Neural crest cell (in vitro differentiated cells): ENCODE measurements at regions not wholly inside any gene's neighbourhood (a gene's known extent, or its start where the extent isn't known, plus 50 kb on each side); places are given as distances from the start of the nearest gene placed in this dataset.
"Not testable (repeated sequence)": the region's sequence is repeated elsewhere in the genome, so short reads cannot be mapped to it uniquely, and the experiment has no call there.

Experiments
- DNase-seq: peaks from one replicate; pipeline ENCODE4 v3.0.0; 2021; ENCODE audit warnings: low read depth, mixed read lengths, low spot score
- H3K27ac Mint-ChIP-seq: one replicate; pipeline ENCODE4 v1.8.0; 2021; ENCODE audit warnings: mild to moderate bottlenecking, mixed read lengths; ENCODE audit not compliant: unreplicated experiment
- H3K27me3 Mint-ChIP-seq: 2 replicates; pipeline ENCODE4 v1.8.0; 2021; ENCODE audit warnings: low read depth, mild to moderate bottlenecking, mixed read lengths
- H3K36me3 Mint-ChIP-seq: 2 replicates; pipeline ENCODE4 v1.8.0; 2021; ENCODE audit warnings: low read depth, mild to moderate bottlenecking, mixed read lengths
- H3K4me1 Mint-ChIP-seq: 2 replicates; pipeline ENCODE4 v1.8.0; 2021; ENCODE audit warnings: mixed read lengths
- H3K4me3 Mint-ChIP-seq: one replicate; pipeline ENCODE4 v1.8.0; 2021; ENCODE audit warnings: mild to moderate bottlenecking, mixed read lengths
- H3K9me3 Mint-ChIP-seq: 2 replicates; pipeline ENCODE4 v1.8.0; 2021; ENCODE audit warnings: mixed read lengths
- TF ChIP-seq, protein P1 (sequence below): fragments of 200-600 bp; sonication (generic); conservative IDR thresholded peaks from 2 replicates; pipeline ENCODE4 v1.5.0; 2021; ENCODE audit warnings: antibody characterized with exemption, mild to moderate bottlenecking

DNA sequence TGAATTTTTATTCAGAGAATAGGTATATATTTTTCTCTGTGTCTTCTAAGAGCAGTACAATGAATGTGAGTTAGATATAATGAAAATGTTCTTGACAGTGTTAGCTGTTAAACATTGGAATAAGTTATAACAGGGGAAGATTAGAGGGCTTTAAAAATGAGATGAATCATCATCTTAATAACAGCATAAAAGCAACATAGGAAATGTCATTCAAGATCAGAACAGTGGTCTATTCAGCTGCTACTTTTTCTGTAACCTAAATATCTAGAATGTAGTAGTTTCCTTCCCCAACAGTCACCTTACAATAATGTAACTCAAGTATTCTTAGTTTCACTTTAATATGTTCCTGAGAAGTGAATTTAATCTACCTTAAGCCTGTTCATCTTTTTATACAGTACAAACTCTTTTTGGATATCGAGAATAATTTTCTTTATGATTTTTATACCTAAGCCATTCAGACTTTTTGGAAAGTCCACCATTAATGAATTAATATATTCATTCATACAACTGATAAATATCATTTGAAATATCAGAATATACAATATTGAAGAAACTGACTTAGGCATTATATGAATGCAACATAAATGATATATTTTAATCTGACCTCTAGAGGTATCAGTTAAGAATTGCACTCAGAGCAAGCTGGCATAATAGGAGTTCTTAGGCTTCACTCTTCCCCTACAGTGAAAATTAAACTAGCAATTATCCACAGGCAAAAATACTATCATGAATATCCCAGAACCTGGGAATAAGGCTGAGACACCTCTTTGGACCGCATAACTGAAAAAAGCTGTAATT is 66.1 kb upstream of the EDIL3 start:
- Mint-ChIP-seq H3K4me3 (no peak overlapping the region), H3K36me3 (no peaks in the 10 kb centered on the region), H3K27ac (no peak overlapping the region), H3K27me3 (no peaks in the 10 kb centered on the region), H3K4me1 (no peaks in the 10 kb centered on the region), H3K9me3 (peaks cover 5% of the 10 kb centered on the region)
- no peak for DNase-seq
- TF ChIP-seq, protein P1, sequence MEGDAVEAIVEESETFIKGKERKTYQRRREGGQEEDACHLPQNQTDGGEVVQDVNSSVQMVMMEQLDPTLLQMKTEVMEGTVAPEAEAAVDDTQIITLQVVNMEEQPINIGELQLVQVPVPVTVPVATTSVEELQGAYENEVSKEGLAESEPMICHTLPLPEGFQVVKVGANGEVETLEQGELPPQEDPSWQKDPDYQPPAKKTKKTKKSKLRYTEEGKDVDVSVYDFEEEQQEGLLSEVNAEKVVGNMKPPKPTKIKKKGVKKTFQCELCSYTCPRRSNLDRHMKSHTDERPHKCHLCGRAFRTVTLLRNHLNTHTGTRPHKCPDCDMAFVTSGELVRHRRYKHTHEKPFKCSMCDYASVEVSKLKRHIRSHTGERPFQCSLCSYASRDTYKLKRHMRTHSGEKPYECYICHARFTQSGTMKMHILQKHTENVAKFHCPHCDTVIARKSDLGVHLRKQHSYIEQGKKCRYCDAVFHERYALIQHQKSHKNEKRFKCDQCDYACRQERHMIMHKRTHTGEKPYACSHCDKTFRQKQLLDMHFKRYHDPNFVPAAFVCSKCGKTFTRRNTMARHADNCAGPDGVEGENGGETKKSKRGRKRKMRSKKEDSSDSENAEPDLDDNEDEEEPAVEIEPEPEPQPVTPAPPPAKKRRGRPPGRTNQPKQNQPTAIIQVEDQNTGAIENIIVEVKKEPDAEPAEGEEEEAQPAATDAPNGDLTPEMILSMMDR: peak; percentile 60

DNA sequence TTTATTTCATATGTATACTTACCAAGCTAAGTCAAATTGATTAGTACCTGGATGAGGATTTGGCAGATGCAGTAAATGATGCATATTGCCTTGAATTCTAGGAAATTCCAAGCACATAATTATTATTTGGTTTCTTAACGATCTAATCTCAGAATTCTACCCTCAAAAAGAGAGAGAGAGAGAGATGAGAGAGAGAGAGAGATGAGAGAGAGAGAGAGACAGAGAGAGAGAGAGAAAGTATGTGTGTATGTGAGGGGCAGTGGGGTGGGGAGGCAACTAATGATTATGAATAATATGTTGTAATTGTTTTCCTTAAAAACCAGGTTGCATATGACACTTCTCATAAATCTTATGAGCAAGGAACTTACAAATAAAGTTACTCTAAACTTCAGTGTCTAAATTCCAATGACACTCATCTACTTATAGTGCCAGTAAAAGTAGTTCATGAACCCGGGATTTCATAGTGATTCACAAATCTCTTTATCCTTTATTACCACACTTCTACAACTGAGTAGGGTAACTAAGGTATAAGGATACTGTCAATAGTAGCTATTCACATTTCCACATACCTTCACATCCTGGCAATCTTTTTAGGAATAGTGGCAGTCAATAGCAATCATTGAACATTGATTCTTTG is 60.5 kb upstream of the EDIL3 start:
- no peaks in the 10 kb centered on the region for H3K27me3 Mint-ChIP-seq
- H3K36me3 Mint-ChIP-seq: peaks cover 2% of the 10 kb centered on the region
- peaks cover 5% of the 10 kb centered on the region for H3K4me1 Mint-ChIP-seq
- no peak overlapping the region for H3K27ac Mint-ChIP-seq
- H3K4me3 Mint-ChIP-seq: no peak overlapping the region
- DNase-seq: no peak
- H3K9me3 Mint-ChIP-seq: peaks cover 11% of the 10 kb centered on the region
- TF ChIP-seq, protein P1: no peak

DNA sequence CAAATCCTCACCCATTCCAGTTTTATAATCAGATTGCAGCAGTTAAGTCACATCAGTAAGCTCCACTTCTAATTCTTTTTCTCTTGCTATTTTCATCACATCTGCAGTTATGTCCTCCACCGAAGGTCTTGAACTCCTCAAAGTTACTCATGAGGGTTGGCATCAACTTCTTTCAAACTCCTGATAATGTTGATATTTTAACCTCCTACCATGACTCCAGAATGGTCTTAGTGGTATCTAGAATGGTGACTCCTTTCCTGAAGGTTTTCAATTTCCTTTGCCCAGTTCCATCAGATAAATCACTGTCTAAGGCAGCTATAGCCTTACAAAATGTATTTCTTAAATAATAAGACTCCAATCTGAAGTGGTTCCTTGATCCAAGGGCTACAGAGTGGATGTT is 53.8 kb upstream of the EDIL3 start:
- H3K9me3 Mint-ChIP-seq: peaks cover 9% of the 10 kb centered on the region
- TF ChIP-seq, protein P1: no peak
- H3K4me1 Mint-ChIP-seq: no peaks in the 10 kb centered on the region
- no peak for DNase-seq
- H3K27me3 Mint-ChIP-seq: no peaks in the 10 kb centered on the region
- peaks cover 2% of the 10 kb centered on the region for H3K36me3 Mint-ChIP-seq
- no peak overlapping the region for H3K4me3 Mint-ChIP-seq
- H3K27ac Mint-ChIP-seq: no peak overlapping the region

DNA sequence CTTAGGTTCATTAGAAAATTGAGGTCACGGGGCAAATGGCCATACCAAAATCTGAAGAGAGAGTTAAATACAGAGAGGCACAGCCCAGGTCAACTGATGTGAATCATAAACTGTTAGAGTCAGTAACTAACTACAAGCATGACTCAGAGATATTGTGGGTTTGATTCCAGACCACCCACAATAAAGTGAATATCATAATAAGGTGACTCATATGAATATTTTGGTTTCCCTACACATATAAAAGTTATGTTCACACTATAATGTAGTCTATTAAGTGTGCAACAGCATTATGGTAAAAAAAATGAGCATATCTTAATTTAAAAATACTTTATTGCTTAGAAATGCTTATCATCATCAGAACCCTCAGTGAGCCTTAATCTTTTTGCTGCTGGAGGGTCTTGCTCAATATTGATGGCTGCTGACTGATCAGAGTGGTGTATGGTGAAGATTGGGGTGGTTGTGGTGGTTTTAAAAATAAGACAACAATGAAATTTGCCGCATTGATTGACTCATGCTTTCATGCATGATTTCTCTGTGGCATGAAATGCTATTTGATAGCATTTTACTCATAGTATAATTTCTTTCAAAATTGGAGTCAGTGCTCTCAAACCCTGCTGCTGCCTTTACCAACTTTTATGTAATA is 53.1 kb upstream of the EDIL3 start:
- no peaks in the 10 kb centered on the region for H3K27me3 Mint-ChIP-seq
- H3K36me3 Mint-ChIP-seq: peaks cover 2% of the 10 kb centered on the region
- H3K27ac Mint-ChIP-seq: no peak overlapping the region
- H3K4me3 Mint-ChIP-seq: no peak overlapping the region
- TF ChIP-seq, protein P1: no peak
- H3K9me3 Mint-ChIP-seq: peaks cover 9% of the 10 kb centered on the region
- DNase-seq: no peak
- H3K4me1 Mint-ChIP-seq: no peaks in the 10 kb centered on the region

DNA sequence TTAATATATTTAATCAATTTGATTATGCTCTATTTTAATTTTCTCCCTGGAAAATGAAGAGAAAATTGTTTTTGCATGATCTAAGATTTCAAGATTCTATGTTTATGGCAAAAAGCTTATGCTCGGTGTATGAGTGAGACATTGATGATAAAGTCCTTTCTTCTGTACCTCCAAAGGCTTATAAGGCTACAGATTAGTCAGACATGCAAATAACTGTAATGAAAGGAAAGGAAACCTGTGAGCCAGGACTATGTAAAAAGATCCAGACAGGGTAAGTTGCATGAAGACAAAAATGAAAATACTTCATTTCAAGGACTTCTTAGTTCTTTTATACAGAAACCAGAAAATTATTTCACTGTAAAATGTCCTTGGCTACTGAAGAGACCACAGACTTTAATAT is 52.2 kb upstream of the EDIL3 start:
- H3K36me3 Mint-ChIP-seq: peaks cover 2% of the 10 kb centered on the region
- H3K4me3 Mint-ChIP-seq: no peak overlapping the region
- H3K9me3 Mint-ChIP-seq: peaks cover 9% of the 10 kb centered on the region
- no peaks in the 10 kb centered on the region for H3K4me1 Mint-ChIP-seq
- no peak for DNase-seq
- TF ChIP-seq, protein P1: no peak
- H3K27me3 Mint-ChIP-seq: no peaks in the 10 kb centered on the region
- H3K27ac Mint-ChIP-seq: no peak overlapping the region

DNA sequence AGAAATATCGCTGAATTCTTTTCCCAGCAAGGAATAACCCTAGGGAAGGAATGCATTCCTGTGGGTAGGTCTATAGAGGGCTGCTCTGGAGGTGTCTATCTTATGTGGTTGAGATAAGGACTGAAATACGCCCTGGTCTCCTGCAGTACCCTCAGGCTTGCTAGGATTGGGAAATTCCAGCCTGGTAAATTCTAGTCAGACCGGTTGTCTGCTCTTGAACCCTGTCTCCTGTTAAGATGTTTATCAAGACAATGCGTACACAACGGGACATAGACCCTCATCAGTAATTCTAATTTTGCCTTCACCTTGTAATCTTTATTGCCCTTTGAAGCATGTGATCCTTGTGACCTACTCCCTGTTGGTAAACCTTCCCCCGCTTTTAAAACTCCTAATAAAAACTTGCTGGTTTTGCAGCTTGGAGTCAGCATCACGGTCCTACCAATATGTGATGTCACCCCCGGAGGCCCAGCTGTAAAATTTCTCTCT is 51.2 kb upstream of the EDIL3 start:
- H3K4me1 Mint-ChIP-seq, H3K27ac Mint-ChIP-seq, H3K4me3 Mint-ChIP-seq, H3K27me3 Mint-ChIP-seq, H3K36me3 Mint-ChIP-seq, H3K9me3 Mint-ChIP-seq, DNase-seq: not testable (repeated sequence)
